ENCODE measurements at regions not wholly inside any gene's neighbourhood (a gene's known extent, or its start where the extent isn't known, plus 50 kb on each side); places are given as distances from the start of the nearest gene placed in this dataset.

DNA sequence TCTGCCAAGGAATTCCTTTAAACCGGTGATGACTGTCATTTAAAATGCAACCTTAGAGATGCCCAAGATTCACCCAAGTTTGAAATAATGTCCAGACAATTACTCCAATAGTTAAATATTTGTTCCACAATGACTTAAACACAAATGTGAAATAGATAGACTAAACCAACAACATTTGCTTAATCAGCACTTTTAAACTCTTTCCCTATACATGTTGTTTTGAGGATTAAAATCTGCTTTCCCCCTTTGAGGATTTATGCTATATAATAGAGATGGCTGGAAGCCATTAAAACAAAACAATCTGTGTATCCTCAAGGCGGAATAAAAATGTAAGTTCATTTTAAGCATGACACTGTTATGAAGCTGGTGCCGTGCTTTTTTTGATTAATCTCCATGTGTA is 297.8 kb upstream of the RSPO3 start:
- Mint-ChIP-seq H3K4me3 (ENCODE audit: unreplicated experiment) (no peak overlapping the region), H3K27me3 (ENCODE audit: insufficient read depth, unreplicated experiment) (peaks cover 74% of the 10 kb centered on the region), H3K9me3 (ENCODE audit: unreplicated experiment) (no peaks in the 10 kb centered on the region), H3K36me3 (ENCODE audit: insufficient read depth, unreplicated experiment) (no peaks in the 10 kb centered on the region), H3K4me1 (ENCODE audit: insufficient read depth, unreplicated experiment) (no peaks in the 10 kb centered on the region), H3K27ac (ENCODE audit: low read depth, unreplicated experiment) (no peak overlapping the region)
- BruUV-seq (replicated peaks) = no TSS peak
- CTCF ChIA-PET = interaction anchor here (1.2 to 3.0 kb wide), 2 partner anchors 8 to 16 kb away, joined by 3 to 12 read pairs; no protein-coding TSS in a partner anchor
- DNase-seq (ENCODE audit: unreplicated experiment) = no peak
- TF ChIP-seq CTCF (IDR thresholded peaks at IDR 0.05; ENCODE audit: unreplicated experiment) = no peak
- POLR2A ChIA-PET = no interaction called here
- intact Hi-C loops (cut with micrococcal nuclease) = no loop called here

- DNase-seq (ENCODE audit: unreplicated experiment) = no peak
- Mint-ChIP-seq H3K4me3 (ENCODE audit: unreplicated experiment) (no peak overlapping the region), H3K4me1 (ENCODE audit: insufficient read depth, unreplicated experiment) (no peaks in the 10 kb centered on the region), H3K9me3 (ENCODE audit: unreplicated experiment) (no peaks in the 10 kb centered on the region), H3K36me3 (ENCODE audit: insufficient read depth, unreplicated experiment) (no peaks in the 10 kb centered on the region), H3K27ac (ENCODE audit: low read depth, unreplicated experiment) (no peak overlapping the region), H3K27me3 (ENCODE audit: insufficient read depth, unreplicated experiment) (peaks cover 74% of the 10 kb centered on the region)
- BruUV-seq (replicated peaks) = no TSS peak
- CTCF ChIA-PET = interaction anchor here (1.2 to 3.0 kb wide), 2 partner anchors 9 to 17 kb away, joined by 3 to 12 read pairs; no protein-coding TSS in a partner anchor
- POLR2A ChIA-PET = no interaction called here
- intact Hi-C loops (cut with micrococcal nuclease) = no loop called here
- no peak for TF ChIP-seq CTCF (IDR thresholded peaks at IDR 0.05; ENCODE audit: unreplicated experiment)
These were observed 296.8 kb upstream of the RSPO3 start for GRCh38 chr6:126821706-126822105.

- Mint-ChIP-seq H3K27ac (ENCODE audit: low read depth, unreplicated experiment) (no peak overlapping the region), H3K36me3 (ENCODE audit: insufficient read depth, unreplicated experiment) (no peaks in the 10 kb centered on the region), H3K4me3 (ENCODE audit: unreplicated experiment) (no peak overlapping the region), H3K4me1 (ENCODE audit: insufficient read depth, unreplicated experiment) (no peaks in the 10 kb centered on the region), H3K27me3 (ENCODE audit: insufficient read depth, unreplicated experiment) (peaks cover 62% of the 10 kb centered on the region), H3K9me3 (ENCODE audit: unreplicated experiment) (no peaks in the 10 kb centered on the region)
- DNase-seq (ENCODE audit: unreplicated experiment) = no peak
- POLR2A ChIA-PET = no interaction called here
- CTCF ChIA-PET = interaction anchor here (1.2 to 1.3 kb wide), 2 partner anchors 19 to 20 kb away, joined by 3 to 5 read pairs; no protein-coding TSS in a partner anchor
- intact Hi-C loops (cut with micrococcal nuclease) = no loop called here
- no peak for TF ChIP-seq CTCF (IDR thresholded peaks at IDR 0.05; ENCODE audit: unreplicated experiment)
- no TSS peak for BruUV-seq (replicated peaks)
These were observed 294.2 kb upstream of the RSPO3 start for GRCh38 chr6:126824226-126824625.

DNA sequence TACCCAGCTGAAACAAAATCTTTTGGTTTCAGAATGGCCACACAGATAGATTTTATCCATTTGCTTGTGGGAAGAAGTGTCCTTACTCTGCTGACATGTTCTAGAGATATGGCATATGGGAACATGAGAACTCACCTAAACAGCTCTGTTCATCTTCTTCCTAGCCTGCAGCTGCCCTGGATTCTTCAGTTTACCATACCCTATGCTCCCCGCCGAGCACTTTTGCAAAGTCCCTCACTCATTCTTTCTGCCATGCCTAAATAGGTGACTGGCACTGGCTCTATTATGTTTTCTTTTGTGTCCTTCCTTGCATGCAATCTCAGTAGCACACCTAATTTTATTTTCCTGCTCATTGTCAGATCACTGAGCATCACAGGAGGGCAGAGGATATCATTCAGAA is 293.7 kb upstream of the RSPO3 start:
- no peaks in the 10 kb centered on the region for H3K36me3 Mint-ChIP-seq (ENCODE audit: insufficient read depth, unreplicated experiment)
- CTCF ChIA-PET = interaction anchor here (0.7 to 1.3 kb wide), 2 partner anchors 20 to 694 kb away, joined by 3 read pairs; no protein-coding TSS in a partner anchor
- TF ChIP-seq CTCF (IDR thresholded peaks at IDR 0.05; ENCODE audit: unreplicated experiment) = no peak
- H3K4me1 Mint-ChIP-seq (ENCODE audit: insufficient read depth, unreplicated experiment) = no peaks in the 10 kb centered on the region
- DNase-seq (ENCODE audit: unreplicated experiment) = no peak
- H3K9me3 Mint-ChIP-seq (ENCODE audit: unreplicated experiment) = no peaks in the 10 kb centered on the region
- intact Hi-C loops (cut with micrococcal nuclease) = no loop called here
- peaks cover 56% of the 10 kb centered on the region for H3K27me3 Mint-ChIP-seq (ENCODE audit: insufficient read depth, unreplicated experiment)
- no peak overlapping the region for H3K27ac Mint-ChIP-seq (ENCODE audit: low read depth, unreplicated experiment)
- POLR2A ChIA-PET = no interaction called here
- BruUV-seq (replicated peaks) = no TSS peak
- no peak overlapping the region for H3K4me3 Mint-ChIP-seq (ENCODE audit: unreplicated experiment)

All from MCF 10A (cell line).